Endothelial cell of umbilical vein (primary cell): ENCODE measurements at regions not wholly inside any gene's neighbourhood (a gene's known extent, or its start where the extent isn't known, plus 50 kb on each side); places are given as distances from the start of the nearest gene placed in this dataset.
"Not testable (repeated sequence)": the region's sequence is repeated elsewhere in the genome, so short reads cannot be mapped to it uniquely, and the experiment has no call there.

Source experiments
- BruUV-seq: library from RNA; stranded (reverse); fragments of 400-500 nt; replicated peaks from 2 replicates; lab custom pipeline; 2021; lab: Mats Ljungman, UMichigan
- CTCF ChIA-PET: fragments of 300-600, 350-600 bp; sonication (Branson Sonifier 250); formaldehyde crosslinking; loops from one replicate; lab custom pipeline; 2021; ENCODE audit warnings: antibody characterized with exemption, inconsistent platforms; lab: Charles Lee
- POLR2A ChIA-PET: fragments of 300-600, 350-600 bp; sonication (Branson Sonifier 250); formaldehyde crosslinking; loops from one replicate; lab custom pipeline; 2021; ENCODE audit warnings: antibody characterized with exemption, inconsistent platforms; lab: Charles Lee
- DNase-seq: peaks from one replicate; pipeline ENCODE4 v3.0.0-alpha.2; 2011; ENCODE audit warnings: low read depth, low spot score
- FAIRE-seq: peaks from 2 replicates; lab custom pipeline; 2011; peaks lifted over from hg19 to GRCh38; lab: Jason Lieb, UNC
- H2AFZ ChIP-seq: 2 replicates; pipeline ENCODE4 v1.6.0; 2012; ENCODE audit warnings: low read depth, low read length, control low read depth, inconsistent platforms
- H3K27ac ChIP-seq: 2 replicates; pipeline ENCODE4 v1.5.1; 2011; ENCODE audit warnings: low read depth, mild to moderate bottlenecking, control low read depth, low read length, moderate library complexity; ENCODE audit not compliant: insufficient read depth
- H3K27me3 ChIP-seq, 2 experiments: 2 replicates each; pipeline versions ENCODE4 v1.6.0 to v1.6.1; 2011; ENCODE audit warnings: low read length in 2 of 2, mixed read lengths in 1 of 2; ENCODE audit not compliant: control insufficient read depth in 2 of 2, insufficient read depth in 2 of 2
- H3K36me3 ChIP-seq, 2 experiments: 2 replicates in 1 of 2; 3 replicates in 1 of 2; pipeline ENCODE4 v1.5.1; 2011; ENCODE audit warnings: low read length in 2 of 2, mild to moderate bottlenecking in 1 of 2, moderate library complexity in 1 of 2; ENCODE audit not compliant: control insufficient read depth in 2 of 2, insufficient read depth in 2 of 2; ENCODE audit errors: extremely low read depth in 1 of 2
- H3K4me1 ChIP-seq: 3 replicates; pipeline ENCODE4 v1.5.1; 2011; ENCODE audit warnings: mild to moderate bottlenecking, low read length; ENCODE audit not compliant: control insufficient read depth, insufficient read depth; ENCODE audit errors: extremely low read depth
- H3K4me2 ChIP-seq: 2 replicates; pipeline ENCODE4 v1.6.1; 2011; ENCODE audit warnings: low read length, control low read depth, mixed read lengths; ENCODE audit not compliant: insufficient read depth
- H3K4me3 ChIP-seq, 3 experiments: fragments of 200-600 bp in 1 of 3; sonication (generic), shearing (Covaris generic) in 1 of 3; replicated peaks in 1 of 3; 2 replicates each; pipeline ENCODE4 v1.5.1; 2011 to 2016; ENCODE audit warnings: control low read depth in 3 of 3, low read length in 3 of 3, mild to moderate bottlenecking in 2 of 3, inconsistent platforms in 1 of 3, low read depth in 1 of 3, moderate library complexity in 1 of 3; ENCODE audit not compliant: insufficient read depth in 1 of 3
- H3K79me2 ChIP-seq: 2 replicates; pipeline ENCODE4 v1.6.0; 2012; ENCODE audit warnings: low read length, inconsistent platforms; ENCODE audit not compliant: control insufficient read depth, insufficient read depth
- H3K9ac ChIP-seq: replicated peaks from 2 replicates; pipeline ENCODE3; 2011; ENCODE audit warnings: low read length, control low read depth; ENCODE audit not compliant: insufficient read depth; ENCODE audit errors: extremely low read depth
- H3K9me1 ChIP-seq: replicated peaks from 3 replicates; pipeline ENCODE4 v1.6.0; 2011; ENCODE audit warnings: mild to moderate bottlenecking, low read length; ENCODE audit not compliant: control insufficient read depth, insufficient read depth; ENCODE audit errors: extremely low read depth
- H3K9me3 ChIP-seq: replicated peaks from 2 replicates; pipeline ENCODE4 v1.5.1; 2012; ENCODE audit warnings: low read length, inconsistent platforms; ENCODE audit not compliant: control insufficient read depth, insufficient read depth
- H4K20me1 ChIP-seq: replicated peaks from 2 replicates; pipeline ENCODE3; 2011; ENCODE audit warnings: mild to moderate bottlenecking, low read length; ENCODE audit not compliant: control insufficient read depth, insufficient read depth; ENCODE audit errors: extremely low read depth
- CTCF ChIP-seq, 2 donors: IDR thresholded peaks; 1 replicate in 1 of 2; 2 replicates in 1 of 2; pipeline ENCODE4 v1.5.1; 2011; ENCODE audit warnings: low read length in 2 of 2, mild to moderate bottlenecking in 2 of 2, moderate library complexity in 2 of 2, control low read depth in 1 of 2, inconsistent platforms in 1 of 2, low read depth in 1 of 2; ENCODE audit not compliant: insufficient read depth in 1 of 2; ENCODE audit errors: extremely low read depth in 1 of 2
- FOS ChIP-seq: IDR thresholded peaks from 2 replicates; pipeline ENCODE4 v1.6.1; 2011; ENCODE audit warnings: mild to moderate bottlenecking, low read length, moderate library complexity, borderline replicate concordance; ENCODE audit not compliant: insufficient read depth
- GATA2 ChIP-seq: IDR thresholded peaks from 2 replicates; pipeline ENCODE4 v1.7.0; 2011; ENCODE audit warnings: low read depth, mild to moderate bottlenecking, moderate library complexity, mixed read lengths, low read length; ENCODE audit not compliant: insufficient read length, insufficient read depth
- JUN ChIP-seq: IDR thresholded peaks from 2 replicates; pipeline ENCODE4 v1.6.1; 2011; ENCODE audit warnings: borderline replicate concordance, low read depth; ENCODE audit not compliant: insufficient read length, insufficient read depth
- MAX ChIP-seq: IDR thresholded peaks from 2 replicates; pipeline ENCODE4 v1.6.1; 2011; ENCODE audit not compliant: insufficient read depth, insufficient read length
- MYC ChIP-seq: IDR thresholded peaks from one replicate; pipeline ENCODE4 v1.6.1; 2011; ENCODE audit warnings: mild to moderate bottlenecking, low read depth, low read length
- POLR2A ChIP-seq: IDR thresholded peaks from 2 replicates; pipeline ENCODE4 v1.6.1; 2012; ENCODE audit warnings: low read depth, mild to moderate bottlenecking, control low read depth, low read length
- dilution Hi-C: fragments of 300-500 bp; cut with MboI; formaldehyde crosslinking; loops from one replicate; pipeline ENCODE4 v1.15.0; 2019; ENCODE audit warnings: low sequenced_read_pairs; ENCODE audit not compliant: extremely low pct_ligation_motif_present
- intact Hi-C: fragments of 100-400 bp; cut with micrococcal nuclease; formaldehyde crosslinking; loops from one replicate; pipeline ENCODE4 v1.10.0; 2022

- H3K9me1 ChIP-seq, result no peaks in the 10 kb centered on the region
- H3K27me3 ChIP-seq, result peaks cover 2 to 8% of the 10 kb centered on the region in 2 experiments
- intact Hi-C loops (no loop called here), dilution Hi-C loops (no loop called here)
- H3K9ac ChIP-seq, result no peak overlapping the region
- ChIA-PET CTCF (no interaction called here), POLR2A (no interaction called here)
- H3K9me3 ChIP-seq, result no peaks in the 10 kb centered on the region
- no TSS peak for BruUV-seq
- TF ChIP-seq JUN (no peak), POLR2A (no peak), GATA2 (no peak), CTCF (IDR thresholded peaks at IDR 0.05; ENCODE audit: extremely low read depth in 1 of 2, insufficient read depth in 1 of 2, low read depth in 1 of 2, low read length in 2 of 2) (no peak), FOS (no peak), MAX (no peak), MYC (no peak)
- FAIRE-seq, result no peak
- no peak overlapping the region for H2AFZ ChIP-seq
- H3K4me1 ChIP-seq, result no peaks in the 10 kb centered on the region
- H3K36me3 ChIP-seq, result no peaks in the 10 kb centered on the region
- no peaks in the 10 kb centered on the region for H3K79me2 ChIP-seq
- H3K4me2 ChIP-seq, result no peak overlapping the region
- H3K27ac ChIP-seq, result no peak overlapping the region
- no peak overlapping the region for H3K4me3 ChIP-seq
- DNase-seq, result no peak
- H4K20me1 ChIP-seq, result no peaks in the 10 kb centered on the region
These were observed 86.3 kb upstream of the IRAK1BP1 start for GRCh38 chr6:78781001-78781400.

- CTCF ChIA-PET, H3K9ac ChIP-seq, BruUV-seq, H3K4me3 ChIP-seq, H2AFZ ChIP-seq, H4K20me1 ChIP-seq, H3K27me3 ChIP-seq, H3K27ac ChIP-seq, intact Hi-C loops, POLR2A ChIA-PET, FAIRE-seq, H3K4me1 ChIP-seq, H3K9me3 ChIP-seq, dilution Hi-C loops, H3K36me3 ChIP-seq, DNase-seq, H3K79me2 ChIP-seq, H3K4me2 ChIP-seq, H3K9me1 ChIP-seq: not testable (repeated sequence)
These were observed 84.0 kb upstream of the IRAK1BP1 start for GRCh38 chr6:78783366-78783765.
